SK-N-SH (cell line): ENCODE measurements at regions not wholly inside any gene's neighbourhood (a gene's known extent, or its start where the extent isn't known, plus 50 kb on each side); places are given as distances from the start of the nearest gene placed in this dataset.

Experiments used
- EP300 ChIP-seq, 2 experiments: IDR thresholded peaks; 2 replicates each; pipeline versions ENCODE4 v1.4.0 to v1.6.1; 2012; ENCODE audit warnings: borderline replicate concordance in 1 of 2, low read depth in 1 of 2, low read length in 1 of 2
- FOSL2 ChIP-seq: IDR thresholded peaks from 2 replicates; pipeline ENCODE4 v1.4.0; 2012; ENCODE audit warnings: low read depth, mild to moderate bottlenecking, moderate library complexity, borderline replicate concordance
- POLR2AphosphoS5 ChIP-seq: IDR thresholded peaks from 2 replicates; pipeline ENCODE4 v1.6.1; 2012; ENCODE audit warnings: low read depth, low read length
- RXRA ChIP-seq: IDR thresholded peaks from 2 replicates; pipeline ENCODE4 v1.4.0; 2012; ENCODE audit warnings: low read depth, mild to moderate bottlenecking, borderline replicate concordance
- TF ChIP-seq, protein P1 (sequence below): IDR thresholded peaks from 2 replicates; pipeline ENCODE4 v1.4.0; 2012; ENCODE audit warnings: low read depth, borderline replicate concordance
- TF ChIP-seq, protein P2 (sequence below): IDR thresholded peaks from 2 replicates; pipeline ENCODE4 v1.6.1; 2012; ENCODE audit warnings: mild to moderate bottlenecking, low read depth, low read length, moderate library complexity
- TF ChIP-seq, protein P3 (sequence below): fragments of 200-600 bp; sonication (generic); IDR thresholded peaks from 2 replicates; pipeline ENCODE4 v1.6.1; 2017; ENCODE audit warnings: antibody characterized with exemption, mild to moderate bottlenecking, moderate library complexity

DNA sequence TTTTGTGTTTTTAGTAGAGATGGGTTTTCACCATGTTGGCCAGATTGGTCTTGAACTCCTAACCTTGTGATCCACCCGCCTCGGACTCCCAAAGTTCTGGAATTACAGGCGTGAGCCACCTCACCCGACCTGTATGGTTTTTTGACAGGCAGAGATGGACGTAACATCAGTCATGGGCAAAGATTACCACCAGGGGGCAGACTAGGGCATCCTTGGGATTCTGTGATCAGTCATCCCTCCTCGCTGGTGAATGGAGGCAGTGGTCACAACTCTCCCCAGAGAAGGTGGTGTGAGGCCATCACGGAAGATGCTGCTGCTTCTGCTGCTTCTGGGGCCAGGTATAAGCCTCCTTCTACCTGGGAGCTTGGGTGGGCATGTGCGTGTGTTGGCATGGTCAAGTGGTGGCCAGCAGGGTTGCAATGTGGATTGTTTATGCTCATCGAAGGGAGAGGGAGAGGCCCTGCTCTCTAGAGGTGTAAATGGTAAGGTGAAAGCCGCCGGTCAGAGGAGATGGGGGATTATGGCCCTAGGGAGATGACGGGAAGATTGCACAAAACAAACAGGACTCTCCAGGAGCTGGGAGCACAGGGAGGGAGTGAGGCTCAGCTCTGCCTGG is 122.7 kb upstream of the PRSS1 start:
- TF ChIP-seq, protein P1, sequence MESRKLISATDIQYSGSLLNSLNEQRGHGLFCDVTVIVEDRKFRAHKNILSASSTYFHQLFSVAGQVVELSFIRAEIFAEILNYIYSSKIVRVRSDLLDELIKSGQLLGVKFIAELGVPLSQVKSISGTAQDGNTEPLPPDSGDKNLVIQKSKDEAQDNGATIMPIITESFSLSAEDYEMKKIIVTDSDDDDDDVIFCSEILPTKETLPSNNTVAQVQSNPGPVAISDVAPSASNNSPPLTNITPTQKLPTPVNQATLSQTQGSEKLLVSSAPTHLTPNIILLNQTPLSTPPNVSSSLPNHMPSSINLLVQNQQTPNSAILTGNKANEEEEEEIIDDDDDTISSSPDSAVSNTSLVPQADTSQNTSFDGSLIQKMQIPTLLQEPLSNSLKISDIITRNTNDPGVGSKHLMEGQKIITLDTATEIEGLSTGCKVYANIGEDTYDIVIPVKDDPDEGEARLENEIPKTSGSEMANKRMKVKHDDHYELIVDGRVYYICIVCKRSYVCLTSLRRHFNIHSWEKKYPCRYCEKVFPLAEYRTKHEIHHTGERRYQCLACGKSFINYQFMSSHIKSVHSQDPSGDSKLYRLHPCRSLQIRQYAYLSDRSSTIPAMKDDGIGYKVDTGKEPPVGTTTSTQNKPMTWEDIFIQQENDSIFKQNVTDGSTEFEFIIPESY = no peak
- TF ChIP-seq, protein P2, sequence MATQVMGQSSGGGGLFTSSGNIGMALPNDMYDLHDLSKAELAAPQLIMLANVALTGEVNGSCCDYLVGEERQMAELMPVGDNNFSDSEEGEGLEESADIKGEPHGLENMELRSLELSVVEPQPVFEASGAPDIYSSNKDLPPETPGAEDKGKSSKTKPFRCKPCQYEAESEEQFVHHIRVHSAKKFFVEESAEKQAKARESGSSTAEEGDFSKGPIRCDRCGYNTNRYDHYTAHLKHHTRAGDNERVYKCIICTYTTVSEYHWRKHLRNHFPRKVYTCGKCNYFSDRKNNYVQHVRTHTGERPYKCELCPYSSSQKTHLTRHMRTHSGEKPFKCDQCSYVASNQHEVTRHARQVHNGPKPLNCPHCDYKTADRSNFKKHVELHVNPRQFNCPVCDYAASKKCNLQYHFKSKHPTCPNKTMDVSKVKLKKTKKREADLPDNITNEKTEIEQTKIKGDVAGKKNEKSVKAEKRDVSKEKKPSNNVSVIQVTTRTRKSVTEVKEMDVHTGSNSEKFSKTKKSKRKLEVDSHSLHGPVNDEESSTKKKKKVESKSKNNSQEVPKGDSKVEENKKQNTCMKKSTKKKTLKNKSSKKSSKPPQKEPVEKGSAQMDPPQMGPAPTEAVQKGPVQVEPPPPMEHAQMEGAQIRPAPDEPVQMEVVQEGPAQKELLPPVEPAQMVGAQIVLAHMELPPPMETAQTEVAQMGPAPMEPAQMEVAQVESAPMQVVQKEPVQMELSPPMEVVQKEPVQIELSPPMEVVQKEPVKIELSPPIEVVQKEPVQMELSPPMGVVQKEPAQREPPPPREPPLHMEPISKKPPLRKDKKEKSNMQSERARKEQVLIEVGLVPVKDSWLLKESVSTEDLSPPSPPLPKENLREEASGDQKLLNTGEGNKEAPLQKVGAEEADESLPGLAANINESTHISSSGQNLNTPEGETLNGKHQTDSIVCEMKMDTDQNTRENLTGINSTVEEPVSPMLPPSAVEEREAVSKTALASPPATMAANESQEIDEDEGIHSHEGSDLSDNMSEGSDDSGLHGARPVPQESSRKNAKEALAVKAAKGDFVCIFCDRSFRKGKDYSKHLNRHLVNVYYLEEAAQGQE = no peak
- TF ChIP-seq RXRA (no peak), POLR2AphosphoS5 (no peak), FOSL2 (no peak), EP300 (IDR thresholded peaks at IDR 0.05; ENCODE audit: borderline replicate concordance in 1 of 2, low read depth in 1 of 2, low read length in 1 of 2) (no peak)
- TF ChIP-seq, protein P3, sequence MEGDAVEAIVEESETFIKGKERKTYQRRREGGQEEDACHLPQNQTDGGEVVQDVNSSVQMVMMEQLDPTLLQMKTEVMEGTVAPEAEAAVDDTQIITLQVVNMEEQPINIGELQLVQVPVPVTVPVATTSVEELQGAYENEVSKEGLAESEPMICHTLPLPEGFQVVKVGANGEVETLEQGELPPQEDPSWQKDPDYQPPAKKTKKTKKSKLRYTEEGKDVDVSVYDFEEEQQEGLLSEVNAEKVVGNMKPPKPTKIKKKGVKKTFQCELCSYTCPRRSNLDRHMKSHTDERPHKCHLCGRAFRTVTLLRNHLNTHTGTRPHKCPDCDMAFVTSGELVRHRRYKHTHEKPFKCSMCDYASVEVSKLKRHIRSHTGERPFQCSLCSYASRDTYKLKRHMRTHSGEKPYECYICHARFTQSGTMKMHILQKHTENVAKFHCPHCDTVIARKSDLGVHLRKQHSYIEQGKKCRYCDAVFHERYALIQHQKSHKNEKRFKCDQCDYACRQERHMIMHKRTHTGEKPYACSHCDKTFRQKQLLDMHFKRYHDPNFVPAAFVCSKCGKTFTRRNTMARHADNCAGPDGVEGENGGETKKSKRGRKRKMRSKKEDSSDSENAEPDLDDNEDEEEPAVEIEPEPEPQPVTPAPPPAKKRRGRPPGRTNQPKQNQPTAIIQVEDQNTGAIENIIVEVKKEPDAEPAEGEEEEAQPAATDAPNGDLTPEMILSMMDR = peak; percentile 73
